HepG2 (cell line): ENCODE measurements at regions not wholly inside any gene's neighbourhood (a gene's known extent, or its start where the extent isn't known, plus 50 kb on each side); places are given as distances from the start of the nearest gene placed in this dataset.

ENCODE experiments used
- ARID4A ChIP-seq: sonication (generic); formaldehyde crosslinking; IDR thresholded peaks from 2 replicates; pipeline ENCODE4 v1.5.0; 2020; ENCODE audit warnings: mild to moderate bottlenecking, missing genetic modification reagents, borderline replicate concordance
- CCAR2 ChIP-seq: fragments of 200-400 bp; formaldehyde crosslinking; optimal IDR thresholded peaks from 2 replicates; pipeline ENCODE3; 2018; ENCODE audit warnings: low read depth, mild to moderate bottlenecking, low read length, moderate library complexity
- CENPBD1 ChIP-seq: sonication (generic); formaldehyde crosslinking; IDR thresholded peaks from 2 replicates; pipeline ENCODE4 v1.8.0; 2022; ENCODE audit warnings: missing genetic modification reagents, low read depth, mild to moderate bottlenecking, borderline replicate concordance
- DBP ChIP-seq: sonication (generic); formaldehyde crosslinking; IDR thresholded peaks from 2 replicates; pipeline ENCODE4 v1.4.0; 2020; ENCODE audit warnings: missing genetic modification reagents; ENCODE audit errors: not compliant biosample characterization
- DPF2 ChIP-seq: sonication (generic); formaldehyde crosslinking; IDR thresholded peaks from 2 replicates; pipeline ENCODE4 v1.4.0; 2020; ENCODE audit warnings: mild to moderate bottlenecking, low read depth, missing genetic modification reagents, borderline replicate concordance
- EED ChIP-seq: sonication (generic); formaldehyde crosslinking; IDR thresholded peaks from 2 replicates; pipeline ENCODE4 v1.5.0; 2020; ENCODE audit warnings: mild to moderate bottlenecking, missing genetic modification reagents
- GLI4 ChIP-seq: sonication (generic); formaldehyde crosslinking; IDR thresholded peaks from 2 replicates; pipeline ENCODE4 v1.5.1; 2020; ENCODE audit warnings: missing genetic modification reagents, mild to moderate bottlenecking, moderate library complexity, borderline replicate concordance
- HDAC6 ChIP-seq: fragments of 200-600 bp; sonication (generic); IDR thresholded peaks from 2 replicates; pipeline ENCODE4 v1.7.0; 2017; ENCODE audit warnings: mild to moderate bottlenecking, antibody characterized with exemption, low read length, low read depth
- HNRNPL ChIP-seq: fragments of 200-400 bp; formaldehyde crosslinking; IDR thresholded peaks from 2 replicates; pipeline ENCODE4 v1.6.1; 2017; ENCODE audit warnings: mild to moderate bottlenecking, low read depth, low read length
- IKZF4 ChIP-seq: sonication (generic); formaldehyde crosslinking; IDR thresholded peaks from 2 replicates; pipeline ENCODE4 v1.5.1; 2020; ENCODE audit warnings: borderline replicate concordance, mild to moderate bottlenecking, low read depth, missing genetic modification reagents; ENCODE audit errors: not compliant biosample characterization
- PPARG ChIP-seq: conservative IDR thresholded peaks from 2 replicates; pipeline ENCODE4 v1.6.1; 2016; ENCODE audit warnings: missing biosample characterization, missing genetic modification reagents
- SNAI1 ChIP-seq: sonication (generic); formaldehyde crosslinking; IDR thresholded peaks from 2 replicates; pipeline ENCODE4 v1.5.0; 2020; ENCODE audit warnings: mild to moderate bottlenecking, missing genetic modification reagents, borderline replicate concordance
- TCF7 ChIP-seq: sonication (generic); IDR thresholded peaks from 2 replicates; pipeline ENCODE4 v1.6.1; 2016; ENCODE audit warnings: antibody characterized with exemption, low read depth
- ZBTB33 ChIP-seq: sonication (generic); formaldehyde crosslinking; IDR thresholded peaks from 2 replicates; pipeline ENCODE4 v1.4.0; 2020; ENCODE audit warnings: missing genetic modification reagents
- ZNF264 ChIP-seq: sonication (generic); formaldehyde crosslinking; IDR thresholded peaks from 2 replicates; pipeline ENCODE4 v1.4.0; 2020; ENCODE audit warnings: missing genetic modification reagents
- ZNF281 ChIP-seq: sonication (generic); formaldehyde crosslinking; IDR thresholded peaks from 2 replicates; pipeline ENCODE4 v1.4.0; 2020; ENCODE audit warnings: missing genetic modification reagents, borderline replicate concordance
- ZNF546 ChIP-seq: sonication (generic); formaldehyde crosslinking; conservative IDR thresholded peaks from 2 replicates; pipeline ENCODE4 v1.8.1; 2023; ENCODE audit warnings: mild to moderate bottlenecking, missing genetic modification reagents

GRCh38 chr20:50294164-50295088 lies 103.8 kb downstream of the CEBPB start (continued):
- no peak; the same call in 1 of the 2 replicates for TF ChIP-seq ARID4A
- TF ChIP-seq ZNF546 (CRISPR knock-in tag), result no peak
- TF ChIP-seq DPF2 (CRISPR knock-in tag), result peak; percentile 15; the same call in 1 of the 2 replicates
- no peak for TF ChIP-seq EED
- no peak for TF ChIP-seq CCAR2
- TF ChIP-seq SNAI1 (CRISPR knock-in tag), result no peak
- TF ChIP-seq PPARG (CRISPR knock-in tag), result no peak
- TF ChIP-seq IKZF4 (CRISPR knock-in tag), result peak; percentile 42
- TF ChIP-seq ZNF264 (CRISPR knock-in tag), result no peak
- TF ChIP-seq ZNF281 (CRISPR knock-in tag), result peak; percentile 59; the same call in 1 of the 2 replicates
- no peak for TF ChIP-seq HNRNPL
- peak; percentile 100 for TF ChIP-seq ZBTB33 (CRISPR knock-in tag)
- TF ChIP-seq GLI4, result no peak
- no peak for TF ChIP-seq HDAC6
- TF ChIP-seq DBP (CRISPR knock-in tag), result no peak
- TF ChIP-seq TCF7, result no peak
- TF ChIP-seq CENPBD1 (CRISPR knock-in tag), result no peak
